Uterus (tissue), 3 donors: ENCODE measurements at regions not wholly inside any gene's neighbourhood (a gene's known extent, or its start where the extent isn't known, plus 50 kb on each side); places are given as distances from the start of the nearest gene placed in this dataset.

ENCODE experiments used
- DNase-seq, 2 donors: peaks; one replicate each; pipeline ENCODE4 v3.0.0-alpha.2; 2019 to 2020
- H3K27ac ChIP-seq, 2 donors: fragments of 200-600 bp; sonication (generic); 1 replicate in 1 of 2; 2 replicates in 1 of 2; pipeline ENCODE4 v1.5.1; 2016 to 2018
- H3K27me3 ChIP-seq, 2 donors: fragments of 200-600 bp; sonication (generic); one replicate each; pipeline ENCODE4 v1.5.1; 2018 to 2019; ENCODE audit warnings: control low read depth in 1 of 2
- H3K36me3 ChIP-seq, 2 donors: fragments of 200-600 bp; sonication (generic); one replicate each; pipeline ENCODE4 v1.5.1; 2019; ENCODE audit warnings: control low read depth in 1 of 2
- H3K4me1 ChIP-seq, 2 donors: fragments of 200-600 bp; sonication (generic); one replicate each; pipeline ENCODE4 v1.5.1; 2018 to 2019; ENCODE audit warnings: control low read depth in 1 of 2
- H3K4me3 ChIP-seq, 2 donors: fragments of 200-600 bp; sonication (generic); 1 replicate in 1 of 2; 2 replicates in 1 of 2; pipeline ENCODE4 v1.5.1; 2018 to 2019; ENCODE audit warnings: mild to moderate bottlenecking in 1 of 2
- H3K9me3 ChIP-seq, 2 donors: fragments of 200-600 bp; sonication (generic); one replicate each; pipeline ENCODE4 v1.5.1; 2019; ENCODE audit warnings: control low read depth in 1 of 2
- POLR2A ChIP-seq, 2 donors: fragments of 450-650 bp; IDR thresholded peaks; one replicate each; pipeline ENCODE4 v1.6.1; 2016; ENCODE audit warnings: antibody characterized with exemption in 2 of 2, mild to moderate bottlenecking in 1 of 2, moderate library complexity in 1 of 2
- intact Hi-C: fragments of 100-400 bp; cut with DNase I; formaldehyde crosslinking; loops from one replicate; pipeline ENCODE4 v1.15.1; 2023; ENCODE audit warnings: low total_unique reads
- TF ChIP-seq, protein P1 (sequence below), 4 experiments: fragments of 200-600 bp in 2 of 4; fragments of 450-650 bp in 2 of 4; sonication (generic) in 2 of 4; IDR thresholded peaks; one replicate each; pipeline ENCODE4 v1.5.1; 2016 to 2019; ENCODE audit warnings: antibody characterized with exemption in 4 of 4, mild to moderate bottlenecking in 2 of 4, moderate library complexity in 1 of 4
- donor health status: DM: yes; HTN: yes; CAD: no.

- intact Hi-C loops, result no loop called here
- TF ChIP-seq, protein P1, sequence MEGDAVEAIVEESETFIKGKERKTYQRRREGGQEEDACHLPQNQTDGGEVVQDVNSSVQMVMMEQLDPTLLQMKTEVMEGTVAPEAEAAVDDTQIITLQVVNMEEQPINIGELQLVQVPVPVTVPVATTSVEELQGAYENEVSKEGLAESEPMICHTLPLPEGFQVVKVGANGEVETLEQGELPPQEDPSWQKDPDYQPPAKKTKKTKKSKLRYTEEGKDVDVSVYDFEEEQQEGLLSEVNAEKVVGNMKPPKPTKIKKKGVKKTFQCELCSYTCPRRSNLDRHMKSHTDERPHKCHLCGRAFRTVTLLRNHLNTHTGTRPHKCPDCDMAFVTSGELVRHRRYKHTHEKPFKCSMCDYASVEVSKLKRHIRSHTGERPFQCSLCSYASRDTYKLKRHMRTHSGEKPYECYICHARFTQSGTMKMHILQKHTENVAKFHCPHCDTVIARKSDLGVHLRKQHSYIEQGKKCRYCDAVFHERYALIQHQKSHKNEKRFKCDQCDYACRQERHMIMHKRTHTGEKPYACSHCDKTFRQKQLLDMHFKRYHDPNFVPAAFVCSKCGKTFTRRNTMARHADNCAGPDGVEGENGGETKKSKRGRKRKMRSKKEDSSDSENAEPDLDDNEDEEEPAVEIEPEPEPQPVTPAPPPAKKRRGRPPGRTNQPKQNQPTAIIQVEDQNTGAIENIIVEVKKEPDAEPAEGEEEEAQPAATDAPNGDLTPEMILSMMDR (IDR thresholded peaks at IDR 0.05), result no peak
- TF ChIP-seq POLR2A (IDR thresholded peaks at IDR 0.05), result no peak
These were observed 467.5 kb upstream of the C16orf82 start for GRCh38 chr16:26598998-26599784.

DNA sequence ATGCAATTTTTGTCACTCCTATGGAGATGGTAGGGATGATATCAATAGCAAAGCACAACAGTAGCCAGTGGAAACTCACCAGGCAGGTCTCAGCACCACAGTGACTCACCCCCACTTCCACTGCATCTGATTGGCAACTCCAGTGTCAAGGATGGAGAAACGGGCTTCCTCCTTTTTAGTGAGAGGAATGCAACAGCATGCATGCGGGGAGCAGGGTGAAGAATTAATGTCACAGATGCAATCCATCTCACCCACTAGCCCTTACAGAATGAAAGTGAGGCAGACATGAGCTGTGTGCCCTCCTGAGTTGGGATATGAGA, 467.0 kb upstream of the C16orf82 start:
- no peak for TF ChIP-seq POLR2A (IDR thresholded peaks at IDR 0.05)
- TF ChIP-seq, protein P1 (IDR thresholded peaks at IDR 0.05), result no peak
- Histone ChIP-seq H3K27ac (no peak overlapping the region), H3K27me3 (no peaks in the 10 kb centered on the region), H3K4me3 (no peak overlapping the region), H3K4me1 (no peaks in the 10 kb centered on the region), H3K9me3 (no peaks in the 10 kb centered on the region), H3K36me3 (no peaks in the 10 kb centered on the region)
- intact Hi-C loops, result no loop called here
- DNase-seq, result no peak

More at GRCh38 chr16:26598998-26599784, 467.5 kb upstream of the C16orf82 start:
- Histone ChIP-seq H3K36me3 (no peaks in the 10 kb centered on the region), H3K27ac (no peak overlapping the region), H3K4me3 (no peak overlapping the region), H3K4me1 (no peaks in the 10 kb centered on the region), H3K9me3 (no peaks in the 10 kb centered on the region), H3K27me3 (no peaks in the 10 kb centered on the region)
- DNase-seq, result no peak

- intact Hi-C loops, result no loop called here
- TF ChIP-seq POLR2A (IDR thresholded peaks at IDR 0.05), result no peak
- TF ChIP-seq, protein P1 (IDR thresholded peaks at IDR 0.05), result no peak
- Histone ChIP-seq H3K27me3 (no peaks in the 10 kb centered on the region), H3K9me3 (no peaks in the 10 kb centered on the region), H3K4me3 (no peak overlapping the region), H3K4me1 (no peaks in the 10 kb centered on the region), H3K27ac (no peak overlapping the region), H3K36me3 (no peaks in the 10 kb centered on the region)
- DNase-seq, result no peak
These were observed 465.4 kb upstream of the C16orf82 start for GRCh38 chr16:26601335-26601734.

DNA sequence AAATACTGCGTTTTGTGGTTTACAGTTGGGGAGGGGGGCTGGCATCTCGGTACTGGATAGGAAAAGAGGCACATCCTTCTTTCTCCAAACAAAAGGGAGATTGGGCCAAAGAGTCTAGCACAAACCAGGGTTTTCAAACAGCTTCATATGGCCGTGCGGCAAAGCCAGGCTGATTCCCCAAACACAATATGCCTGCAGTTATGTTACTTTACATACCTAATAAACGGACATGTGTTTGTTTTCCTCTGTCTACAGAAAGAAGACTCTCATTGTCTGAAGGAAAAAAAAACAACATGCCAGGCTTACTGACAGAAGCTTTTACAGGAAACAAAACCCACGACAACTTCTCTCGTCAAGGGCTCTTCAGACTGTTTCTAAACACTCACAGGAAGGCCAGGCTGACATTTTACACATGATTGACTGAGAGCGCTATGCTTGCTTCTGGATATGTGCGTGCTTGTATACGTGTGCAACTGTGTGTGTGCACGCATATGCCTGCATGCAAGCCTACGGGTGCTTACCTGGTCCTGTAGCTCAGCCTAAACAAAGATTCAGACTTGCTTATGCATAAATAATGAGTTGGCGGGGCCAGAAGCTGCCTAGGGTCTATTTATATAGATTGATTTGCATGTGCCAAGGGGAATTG, 461.0 kb upstream of the C16orf82 start:
- TF ChIP-seq POLR2A (IDR thresholded peaks at IDR 0.05), result no peak
- TF ChIP-seq, protein P1 (IDR thresholded peaks at IDR 0.05), result no peak
- Histone ChIP-seq H3K9me3 (no peaks in the 10 kb centered on the region), H3K36me3 (no peaks in the 10 kb centered on the region), H3K4me1 (no peaks in the 10 kb centered on the region), H3K27me3 (no peaks in the 10 kb centered on the region), H3K4me3 (no peak overlapping the region), H3K27ac (no peak overlapping the region)
- no peak for DNase-seq
- intact Hi-C loops, result no loop called here

- intact Hi-C loops, result no loop called here
- Histone ChIP-seq H3K9me3 (no peaks in the 10 kb centered on the region), H3K4me3 (no peak overlapping the region), H3K4me1 (no peaks in the 10 kb centered on the region), H3K27ac (no peak overlapping the region), H3K27me3 (no peaks in the 10 kb centered on the region), H3K36me3 (no peaks in the 10 kb centered on the region)
- DNase-seq, result no peak
- TF ChIP-seq, protein P1 (IDR thresholded peaks at IDR 0.05), result no peak
- TF ChIP-seq POLR2A (IDR thresholded peaks at IDR 0.05), result no peak
These were observed 460.2 kb upstream of the C16orf82 start for GRCh38 chr16:26606381-26607150.
